GM19239 (cell line): ENCODE measurements at regions not wholly inside any gene's neighbourhood (a gene's known extent, or its start where the extent isn't known, plus 50 kb on each side); places are given as distances from the start of the nearest gene placed in this dataset.

ENCODE experiments used
- DNase-seq: peaks from one replicate; pipeline ENCODE4 v3.0.0; 2011; ENCODE audit warnings: low spot score; ENCODE audit not compliant: insufficient read length
- FAIRE-seq: peaks from 2 replicates; lab custom pipeline; 2011; peaks lifted over from hg19 to GRCh38; lab: Jason Lieb, UNC

DNA sequence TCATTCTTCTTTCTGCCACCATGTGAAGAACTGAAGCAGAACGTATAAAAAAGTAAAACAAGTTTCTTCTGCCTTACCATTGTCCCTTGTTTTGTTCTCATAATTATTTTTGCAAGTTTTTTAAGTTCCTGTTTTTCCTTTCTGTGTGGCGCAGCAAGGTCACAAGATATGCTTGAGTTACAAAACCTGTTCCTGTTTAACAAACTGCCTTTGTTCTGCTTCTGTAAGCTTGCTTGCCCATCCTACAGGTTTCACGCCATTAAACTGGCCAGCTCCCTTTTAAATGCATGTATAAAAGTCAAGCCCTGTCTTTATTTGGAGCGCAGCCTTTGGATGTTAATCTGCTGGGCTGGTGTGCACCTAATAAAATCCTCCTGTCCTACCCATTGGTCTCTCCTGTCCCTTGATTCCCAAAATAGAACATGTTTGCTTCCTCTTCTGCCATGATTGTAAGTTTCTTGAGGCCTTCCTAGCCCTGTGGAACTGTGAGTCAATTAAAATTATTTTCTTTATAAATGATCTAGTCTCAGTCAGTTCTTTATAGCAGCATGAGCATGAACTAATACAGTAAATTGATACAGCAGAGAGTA, 1115.4 kb downstream of the SLITRK1 start:
- FAIRE-seq (no peak), DNase-seq (no peak)

DNA sequence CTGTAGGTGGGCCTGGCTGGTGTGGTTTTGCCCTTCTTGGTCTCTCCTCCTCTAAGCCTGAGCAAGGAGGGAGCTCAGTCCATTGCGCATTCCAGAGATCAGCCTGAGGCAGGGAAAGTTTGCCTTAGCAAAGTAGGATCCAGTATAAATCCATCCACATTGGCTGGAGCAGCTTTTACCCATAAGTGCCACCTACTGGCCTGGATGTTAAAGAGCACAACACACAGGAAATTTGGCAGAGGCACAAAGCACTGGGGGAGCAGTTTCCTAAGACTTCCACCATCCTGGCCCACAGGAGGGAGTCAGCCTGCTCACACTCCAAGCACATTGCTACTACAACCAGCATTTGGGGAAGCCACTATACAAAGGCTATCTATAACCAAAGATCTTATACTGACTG, 1124.2 kb downstream of the SLITRK1 start:
- FAIRE-seq = no peak
- DNase-seq = no peak

DNA sequence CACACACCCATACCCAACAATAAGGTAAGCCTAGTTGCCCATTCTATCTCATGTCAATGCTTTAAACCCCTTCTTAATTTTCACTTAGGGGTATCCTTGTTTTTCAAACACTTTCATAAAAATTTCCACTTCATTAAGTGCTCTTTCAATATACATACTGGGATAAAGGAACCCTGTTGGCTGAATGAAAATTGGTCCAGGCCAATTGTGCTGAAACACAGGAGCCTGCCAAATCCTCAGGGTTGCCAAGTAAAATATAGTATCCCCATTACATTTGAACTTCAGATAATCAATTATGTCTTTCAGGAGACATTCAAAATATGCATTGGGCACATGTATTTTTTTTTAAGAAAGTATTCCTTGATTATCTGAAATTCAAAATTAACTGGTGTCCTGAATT, 1131.1 kb downstream of the SLITRK1 start:
- FAIRE-seq (no peak), DNase-seq (no peak)

DNA sequence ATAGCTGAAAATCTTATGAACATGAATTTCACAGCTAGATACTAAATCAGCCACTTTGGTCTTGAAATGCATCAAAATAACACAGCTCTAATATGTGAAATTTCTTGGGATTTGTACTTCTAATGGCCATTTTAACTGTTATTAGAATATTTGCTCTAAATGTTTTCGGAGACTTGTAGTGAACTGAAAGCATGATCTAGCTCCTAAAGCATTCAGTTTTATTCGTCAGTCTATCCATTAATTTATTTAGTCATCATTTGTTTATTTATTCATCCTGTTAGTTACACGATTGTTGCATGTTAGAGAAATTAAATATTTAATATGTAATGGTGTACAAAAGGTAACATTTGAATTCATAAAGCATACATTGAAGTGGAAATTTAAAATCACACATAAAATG, 1132.7 kb downstream of the SLITRK1 start:
- FAIRE-seq (no peak), DNase-seq (no peak)

DNA sequence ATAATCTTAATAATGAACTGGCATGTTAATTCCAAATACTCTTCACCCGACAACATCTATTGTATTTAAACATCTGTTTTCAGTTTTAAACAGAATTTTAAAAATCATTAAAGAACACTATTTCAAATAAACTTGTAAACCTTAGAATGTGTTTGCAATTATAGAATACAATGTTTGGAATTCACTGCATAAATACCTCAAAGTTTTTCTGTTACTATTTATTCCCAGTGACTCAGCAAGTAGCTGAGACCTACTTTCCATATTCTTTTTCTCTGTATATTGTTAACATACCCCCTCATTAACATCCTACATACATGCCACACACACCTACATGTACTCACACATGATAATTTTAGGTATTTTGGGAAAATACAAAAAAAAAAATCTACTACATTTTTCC, 1134.3 kb downstream of the SLITRK1 start:
- DNase-seq (no peak), FAIRE-seq (no peak)

DNA sequence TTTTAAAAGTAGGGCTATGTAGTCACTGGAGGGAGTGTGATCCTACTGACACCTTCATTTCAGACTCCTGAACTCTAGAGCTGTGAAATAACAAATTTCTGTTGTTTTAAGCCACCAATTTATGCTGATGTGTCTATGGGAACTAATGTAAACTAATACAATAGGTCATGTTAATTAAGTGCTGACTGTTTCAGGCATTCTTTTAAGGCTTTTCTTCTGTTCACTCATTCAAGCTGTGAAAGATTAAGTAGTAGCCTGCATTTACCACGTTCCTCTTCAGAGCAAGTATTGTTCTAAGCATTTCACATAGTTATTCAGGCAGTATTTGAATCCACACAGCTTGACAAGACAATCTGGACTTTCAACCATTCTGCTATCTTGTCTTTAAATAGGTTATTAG, 1135.0 kb downstream of the SLITRK1 start:
- DNase-seq (no peak), FAIRE-seq (no peak)

DNA sequence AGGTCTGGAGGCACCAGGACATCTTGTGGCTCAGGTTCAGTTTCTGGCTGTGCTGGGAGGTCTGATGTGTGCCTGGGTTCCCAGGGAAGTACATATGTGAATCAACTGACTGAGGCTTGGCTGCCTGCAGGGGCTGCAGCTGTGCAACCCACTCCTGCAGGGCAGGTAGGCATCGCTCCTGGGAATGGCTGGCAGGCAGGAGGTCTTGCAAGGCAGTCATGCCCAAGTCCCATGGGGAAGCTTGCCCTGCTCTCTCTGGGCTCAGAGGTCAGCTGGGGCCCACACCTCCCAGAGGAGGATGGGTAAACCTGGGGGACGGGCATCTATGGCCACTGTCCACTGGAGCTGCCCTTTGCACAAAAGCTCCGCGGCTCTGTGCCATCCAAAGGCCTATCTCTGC, 1141.8 kb downstream of the SLITRK1 start:
- FAIRE-seq = no peak
- no peak for DNase-seq

DNA sequence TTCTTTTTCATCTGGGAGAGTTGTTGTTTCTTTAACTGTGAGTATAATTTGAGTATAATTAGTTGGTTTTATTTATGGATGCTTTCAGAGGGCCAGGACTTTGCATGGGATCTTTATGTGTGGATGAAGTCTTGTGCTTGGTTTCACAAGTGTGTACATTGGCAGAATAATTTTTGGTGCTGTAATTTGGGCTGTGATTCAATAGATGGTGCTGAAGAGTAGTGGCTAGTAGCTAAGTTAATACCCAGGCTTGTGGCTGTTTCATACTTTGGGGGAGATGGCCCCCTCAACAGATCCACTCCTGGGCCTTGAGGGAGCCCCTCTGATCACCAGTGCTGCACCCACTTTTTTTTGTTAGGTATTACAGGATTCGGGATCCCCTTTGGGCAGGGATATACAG, 1142.4 kb downstream of the SLITRK1 start:
- FAIRE-seq (no peak), DNase-seq (no peak)

DNA sequence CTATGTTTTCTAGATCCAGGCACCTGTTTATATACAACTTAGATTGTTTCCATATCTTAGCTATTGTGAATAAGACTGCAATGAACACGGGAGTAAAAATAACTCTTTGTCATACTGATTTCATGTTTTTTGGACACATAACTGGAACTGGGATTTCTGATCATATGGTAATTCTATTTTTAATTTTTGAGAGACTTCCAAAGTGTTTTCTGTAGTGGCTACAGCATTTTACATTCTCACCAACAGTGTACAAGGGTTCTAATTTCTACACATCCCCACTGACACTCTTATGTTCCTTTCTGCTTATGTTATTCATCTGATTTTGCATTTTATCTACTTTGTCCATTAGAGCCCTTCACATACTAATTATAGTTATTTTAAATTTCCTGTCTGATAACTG, 1152.9 kb downstream of the SLITRK1 start:
- no peak for FAIRE-seq
- DNase-seq = no peak

DNA sequence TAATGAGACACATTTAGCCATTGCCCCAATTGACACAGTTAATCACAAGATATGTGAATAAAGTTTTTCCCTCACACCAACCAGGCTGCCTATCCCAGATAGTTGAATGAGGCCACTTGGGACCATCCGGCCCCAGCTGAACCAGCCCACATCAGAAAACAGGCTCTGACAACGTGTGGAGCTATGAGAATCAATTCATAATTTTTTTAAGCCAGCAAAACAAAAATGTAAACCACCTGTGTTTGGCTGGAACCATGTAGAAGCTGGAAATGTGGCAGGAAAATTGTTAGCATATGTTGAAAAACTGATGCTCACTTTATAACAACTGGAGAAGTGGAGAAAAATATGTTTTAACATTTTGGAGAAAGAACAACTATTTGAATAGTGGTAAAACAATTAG, 1161.3 kb downstream of the SLITRK1 start:
- DNase-seq = no peak
- FAIRE-seq = no peak

DNA sequence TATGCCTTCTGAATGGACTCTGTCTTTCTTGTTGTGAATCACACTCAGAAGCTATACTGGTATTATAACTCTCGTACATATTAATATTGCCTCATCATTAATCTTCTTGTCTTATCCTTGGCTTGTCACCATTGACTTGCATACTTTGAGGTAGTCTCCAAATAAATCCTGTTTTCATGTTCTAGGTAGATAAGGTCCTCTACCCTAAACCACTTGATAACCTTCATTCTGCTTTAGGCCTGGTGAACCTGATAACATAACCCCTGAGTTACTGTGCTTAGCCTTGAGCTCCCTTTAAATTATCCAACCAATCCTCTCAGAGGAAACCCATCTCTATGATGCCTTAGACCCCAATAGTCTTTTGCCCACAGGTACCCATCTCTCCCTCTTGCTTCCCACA, 1162.3 kb downstream of the SLITRK1 start:
- DNase-seq (no peak), FAIRE-seq (no peak)

DNA sequence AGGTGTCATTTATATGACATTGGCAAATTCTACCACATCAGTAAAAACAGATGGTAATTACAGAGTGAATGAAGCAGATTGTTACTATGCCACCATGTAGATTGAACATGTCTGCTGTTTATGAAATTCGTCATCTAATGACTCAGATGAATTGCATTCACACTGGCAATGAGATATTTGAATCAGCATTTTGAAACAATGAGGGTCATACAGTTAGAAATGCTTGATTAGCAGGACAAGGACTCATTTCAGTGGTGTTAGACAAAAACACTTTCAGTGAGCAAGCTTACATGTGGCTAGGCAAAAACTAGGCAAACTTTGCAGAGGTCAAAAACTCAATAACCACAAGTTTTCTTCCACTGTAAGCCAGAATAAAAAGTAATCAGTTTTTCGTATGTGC, 1165.0 kb downstream of the SLITRK1 start:
- DNase-seq (no peak), FAIRE-seq (no peak)

DNA sequence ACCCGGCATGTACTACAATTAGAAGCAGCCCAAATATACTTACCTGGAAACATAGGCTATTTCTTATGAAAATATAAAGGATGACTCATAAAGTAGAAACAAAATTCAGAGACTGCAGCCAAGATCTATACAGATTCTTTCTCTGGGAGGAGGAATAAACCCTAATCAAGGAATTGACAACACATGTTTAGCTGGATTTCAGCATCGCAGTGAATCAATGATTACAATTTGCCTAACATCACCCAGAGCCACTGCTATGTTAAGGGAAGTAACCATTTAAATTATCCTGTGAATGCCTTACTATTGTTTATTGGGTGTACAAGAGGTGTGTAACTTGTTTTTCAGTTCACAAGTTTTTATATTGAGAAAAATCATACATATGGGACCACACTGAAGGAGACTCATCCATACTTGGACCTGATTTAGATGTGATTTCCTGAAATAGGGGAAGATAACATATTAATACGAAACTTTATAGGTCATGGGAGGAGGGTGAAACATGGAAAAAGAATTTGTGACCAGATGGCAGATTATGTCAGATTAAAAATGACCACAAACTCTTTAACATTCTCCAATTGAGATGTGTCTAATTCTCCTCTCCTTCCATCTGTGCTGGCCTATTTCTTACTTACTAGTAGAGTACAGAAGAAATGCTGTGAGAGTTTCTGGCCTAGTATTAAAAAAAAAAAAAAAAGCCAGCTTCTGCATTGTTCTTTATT, 1168.4 kb downstream of the SLITRK1 start:
- no peak for FAIRE-seq
- no peak for DNase-seq

DNA sequence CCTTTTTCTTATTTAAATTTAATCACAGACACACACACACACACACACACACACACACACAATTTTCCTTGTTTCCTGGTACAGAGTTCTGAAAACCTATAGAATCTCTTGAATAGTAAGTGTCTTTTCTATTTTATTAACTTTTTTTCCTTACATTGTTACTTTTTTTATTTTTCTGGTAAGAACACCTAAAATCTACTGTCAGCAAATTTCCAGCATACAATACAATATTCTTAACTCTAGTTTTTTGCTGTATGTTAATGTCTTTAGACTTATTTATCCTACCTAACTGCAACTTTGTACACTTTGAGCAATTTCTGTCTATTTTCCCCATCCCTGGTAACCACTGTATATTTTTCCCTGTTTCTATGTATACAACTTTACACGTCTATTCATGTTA, 1179.8 kb downstream of the SLITRK1 start:
- DNase-seq = no peak
- no peak for FAIRE-seq

DNA sequence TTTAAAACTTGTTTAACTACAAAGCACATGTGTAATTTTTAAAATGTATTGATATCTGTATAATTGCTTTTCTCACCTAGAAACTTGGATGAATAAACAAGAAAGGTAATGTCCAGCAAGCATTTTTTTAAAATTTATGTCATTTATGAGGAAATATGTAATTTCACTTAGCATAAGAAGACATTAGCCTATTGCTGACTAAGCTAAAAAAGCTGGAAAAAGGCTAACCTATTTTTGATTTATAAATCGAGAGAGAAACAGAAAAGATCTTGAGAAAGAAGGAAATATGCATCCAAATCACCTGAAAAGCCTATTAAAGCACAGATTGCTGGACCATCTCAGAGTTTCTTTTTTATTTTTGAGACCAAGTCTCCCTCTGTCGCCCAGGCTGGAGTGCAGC, 1181.3 kb downstream of the SLITRK1 start:
- DNase-seq = no peak
- no peak for FAIRE-seq

DNA sequence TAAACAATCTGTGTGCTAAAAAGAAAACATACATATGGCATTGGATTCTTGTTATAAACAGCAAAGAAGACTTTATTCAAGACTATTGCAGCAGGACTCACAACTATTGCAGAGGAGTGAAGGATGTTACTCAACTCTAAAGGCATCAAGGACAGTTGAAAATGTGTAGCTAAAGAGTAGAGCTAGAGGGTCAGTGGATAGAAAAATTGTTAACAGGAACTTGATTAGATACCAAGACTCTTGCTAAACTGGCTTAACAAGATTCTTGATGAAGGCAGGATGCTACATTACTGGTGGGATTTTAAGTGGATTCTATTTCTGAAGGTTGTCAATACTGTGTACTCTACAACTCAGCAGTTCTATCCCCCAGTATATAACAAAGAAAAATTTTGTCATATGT, 1183.3 kb downstream of the SLITRK1 start:
- FAIRE-seq (no peak), DNase-seq (no peak)

DNA sequence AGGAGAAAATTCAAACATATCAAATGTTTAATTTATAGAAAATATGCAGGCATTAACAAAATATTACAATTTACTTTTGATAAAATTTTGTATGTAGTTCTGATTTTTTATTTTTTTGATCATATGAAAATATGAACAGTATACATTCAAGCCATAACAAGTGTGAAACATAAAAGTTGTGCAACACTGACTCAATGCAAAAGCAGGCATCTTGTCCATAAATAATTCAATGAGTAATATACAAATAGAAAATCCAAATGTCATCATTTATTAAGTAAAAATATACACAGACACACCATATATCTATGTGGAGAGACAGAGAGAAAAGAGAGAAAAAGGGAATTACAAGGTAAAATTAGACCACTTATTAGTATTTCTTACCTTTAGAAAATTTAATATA, 1183.9 kb downstream of the SLITRK1 start:
- no peak for DNase-seq
- no peak for FAIRE-seq

DNA sequence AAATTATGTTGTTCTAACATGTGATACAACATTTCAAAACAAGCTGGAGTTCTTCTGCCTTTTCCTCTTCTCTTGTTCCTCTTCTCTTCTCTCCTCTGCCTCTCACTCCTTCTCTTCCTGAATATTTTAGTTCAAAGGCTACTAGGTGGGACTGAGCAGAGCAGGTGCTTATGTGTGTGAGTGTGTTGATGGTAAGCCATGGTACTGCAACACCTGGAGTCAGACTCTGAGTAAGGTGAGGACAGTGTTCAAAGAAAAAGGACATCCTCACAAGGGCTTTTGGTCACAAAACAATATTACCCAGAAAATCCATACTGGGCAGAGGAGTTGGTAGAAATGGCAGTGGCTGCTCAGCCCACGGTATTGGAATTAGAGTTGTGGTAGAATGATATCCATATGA, 1188.7 kb downstream of the SLITRK1 start:
- FAIRE-seq (no peak), DNase-seq (no peak)

DNA sequence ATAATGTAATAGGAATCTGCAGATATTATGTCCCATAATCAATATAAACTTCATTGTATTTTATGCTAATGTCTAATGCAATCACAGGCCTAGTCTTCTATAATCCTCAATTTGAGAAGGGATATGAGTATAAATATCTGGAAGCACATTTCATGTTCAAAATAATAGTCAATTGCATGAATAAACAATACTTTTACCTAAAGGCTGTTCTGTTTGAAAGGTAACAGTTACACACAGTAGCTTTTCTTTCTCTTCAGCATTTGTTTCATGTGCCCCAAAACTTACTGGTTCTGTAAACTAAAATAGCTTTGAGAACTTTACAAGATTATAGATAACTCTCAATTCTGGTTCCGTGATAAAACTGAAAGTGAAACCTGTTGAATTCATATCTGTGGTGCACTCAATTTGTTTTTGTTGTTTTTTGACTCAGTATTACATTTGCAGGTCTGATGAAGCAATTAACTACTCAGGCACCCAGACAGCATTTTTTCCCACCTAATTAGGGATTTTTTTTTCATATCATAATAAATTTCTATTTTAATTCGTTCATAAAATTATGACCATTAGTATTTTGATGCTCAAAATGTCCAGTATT, 1193.8 kb downstream of the SLITRK1 start:
- FAIRE-seq = peak; percentile 35
- no peak for DNase-seq

DNA sequence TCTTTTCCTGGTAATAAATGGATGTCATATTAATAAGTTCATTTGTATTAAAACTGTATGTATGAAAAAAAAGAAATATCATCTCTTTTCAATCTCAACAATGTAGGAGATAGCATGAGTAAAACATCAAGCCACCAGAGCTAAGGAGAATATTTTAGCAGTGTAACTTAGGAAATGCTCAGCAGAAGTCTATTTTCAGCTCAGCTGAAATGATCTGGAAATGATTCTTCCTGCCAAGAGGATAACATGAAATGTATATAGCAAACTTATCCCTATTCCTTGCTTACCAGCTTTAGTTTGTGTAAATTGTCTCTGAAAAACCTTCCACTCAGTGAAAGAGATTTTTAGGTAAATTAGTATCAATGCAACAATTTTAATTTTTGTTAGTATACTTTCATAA, 1194.4 kb downstream of the SLITRK1 start:
- DNase-seq (no peak), FAIRE-seq (no peak)

DNA sequence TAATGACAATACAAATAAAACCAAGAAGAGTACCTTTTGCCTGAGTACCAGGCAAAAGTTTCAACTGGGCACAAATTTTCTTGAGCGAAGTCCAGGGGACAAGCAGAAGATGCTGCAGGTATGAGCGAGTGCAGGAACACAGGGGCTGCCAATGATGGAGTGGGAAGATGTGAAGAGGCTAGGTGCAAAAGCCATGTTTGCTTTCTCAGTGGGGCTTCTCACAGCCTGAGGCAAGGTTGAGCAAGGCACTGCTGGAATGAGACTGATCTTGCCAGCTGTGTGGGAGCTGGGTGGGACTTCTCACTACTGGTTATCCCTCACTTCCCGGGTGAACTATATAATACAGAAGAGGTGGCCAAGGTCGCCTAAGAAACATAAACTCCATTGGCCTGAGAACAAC, 1200.7 kb downstream of the SLITRK1 start:
- FAIRE-seq (no peak), DNase-seq (no peak)

DNA sequence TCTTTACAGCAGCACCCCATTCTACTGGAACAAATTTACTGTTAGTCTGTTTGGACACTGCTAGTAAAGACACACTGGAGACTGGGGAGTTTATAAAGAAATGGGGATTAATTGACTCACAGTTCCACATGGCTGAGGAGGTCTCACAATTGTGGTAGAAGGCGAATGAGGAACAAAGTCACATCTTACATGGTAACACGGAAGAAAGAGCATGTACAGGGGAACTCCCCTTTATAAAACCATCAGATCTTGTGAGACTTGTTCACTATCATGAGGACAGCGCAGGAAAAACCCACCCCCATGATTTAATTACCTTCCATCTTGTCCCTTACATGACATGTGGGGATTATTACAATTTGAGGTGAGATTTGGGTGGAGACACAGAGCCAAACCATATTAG, 1204.2 kb downstream of the SLITRK1 start:
- DNase-seq (no peak), FAIRE-seq (no peak)
